GM19240 (cell line): ENCODE measurements at regions not wholly inside any gene's neighbourhood (a gene's known extent, or its start where the extent isn't known, plus 50 kb on each side); places are given as distances from the start of the nearest gene placed in this dataset.
"Not testable (repeated sequence)": the region's sequence is repeated elsewhere in the genome, so short reads cannot be mapped to it uniquely, and the experiment has no call there.

ENCODE experiments used
- DNase-seq: peaks from one replicate; pipeline ENCODE4 v3.0.0; 2011; ENCODE audit warnings: low spot score; ENCODE audit not compliant: insufficient read length

DNA sequence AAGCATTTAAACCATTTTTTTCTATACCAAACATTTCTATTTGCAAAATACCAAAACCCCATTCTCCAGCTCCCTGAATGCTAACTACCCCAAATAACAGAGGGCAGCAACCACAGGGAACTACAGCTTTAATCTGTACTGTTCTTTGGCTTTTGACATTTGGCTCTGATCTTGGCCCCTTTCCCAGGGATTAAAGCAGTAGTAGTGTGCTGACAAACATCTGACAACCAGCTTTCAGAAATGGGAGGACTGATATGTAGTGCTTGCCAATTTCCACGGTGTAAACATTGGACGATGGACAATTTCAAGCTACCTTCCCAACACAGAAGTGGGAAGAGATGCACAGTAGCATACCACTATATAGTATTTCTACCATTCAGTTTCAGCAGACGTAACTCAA, 88.4 kb upstream of the TEAD1 start:
- DNase-seq: no peak

- DNase-seq: no peak
Measured at GRCh38 chr11:12587333-12587991, 86.8 kb upstream of the TEAD1 start.

- no peak for DNase-seq
Measured at GRCh38 chr11:12591706-12592105, 82.5 kb upstream of the TEAD1 start.

DNA sequence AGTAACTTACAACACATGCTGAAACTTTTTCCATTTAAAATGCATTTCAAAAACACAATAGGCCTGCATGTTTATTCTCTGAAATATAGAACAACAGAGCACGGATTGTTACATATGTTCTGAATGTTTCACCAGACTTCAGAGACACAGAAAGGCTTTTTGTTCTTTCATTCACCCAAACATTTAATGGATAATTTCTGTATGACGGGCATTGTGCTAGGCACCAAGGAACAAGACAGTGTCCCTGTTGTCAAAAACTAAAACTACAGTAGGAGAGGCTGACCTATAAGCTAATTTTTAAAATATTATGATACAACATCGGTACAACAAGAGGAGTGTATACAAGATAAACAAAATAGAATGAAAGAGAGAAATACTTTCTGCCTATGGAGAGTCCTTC, 81.9 kb upstream of the TEAD1 start:
- no peak for DNase-seq

DNA sequence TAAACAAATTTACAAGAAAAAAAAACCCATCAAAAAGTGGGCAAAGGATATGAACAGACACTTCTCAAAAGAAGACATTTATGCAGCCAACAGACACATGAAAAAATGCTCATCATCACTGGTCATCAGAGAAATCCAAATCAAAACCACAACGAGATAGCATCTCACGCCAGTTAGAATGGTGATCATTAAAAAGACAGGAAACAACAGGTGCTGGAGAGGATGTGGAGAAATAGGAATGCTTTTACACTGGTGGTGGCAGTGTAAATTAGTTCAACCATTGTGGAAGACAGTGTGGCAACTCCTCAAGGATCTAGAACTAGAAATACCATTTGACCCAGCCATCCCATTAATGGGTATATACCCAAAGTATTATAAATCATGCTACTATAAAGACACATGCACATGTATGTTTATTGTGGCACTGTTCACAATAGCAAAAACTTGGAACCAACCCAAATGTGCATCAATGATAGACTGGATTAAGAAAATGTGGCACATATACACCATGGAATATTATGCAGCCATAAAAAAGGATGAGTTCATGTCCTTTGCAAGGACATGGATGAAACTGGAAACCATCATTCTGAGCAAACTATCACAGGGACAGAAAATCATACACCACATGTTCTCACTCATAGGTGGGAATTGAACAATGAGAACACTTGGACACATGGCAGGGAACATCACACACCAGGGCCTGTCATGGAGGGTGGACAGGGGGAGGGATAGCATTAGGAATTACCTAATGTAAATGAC, 79.0 kb upstream of the TEAD1 start:
- not testable (repeated sequence) for DNase-seq

GRCh38 chr11:12598330-12599256, 75.6 kb upstream of the TEAD1 start:
- DNase-seq: no peak

GRCh38 chr11:12599408-12600143, 74.6 kb upstream of the TEAD1 start:
- DNase-seq: peak; percentile 8

DNA sequence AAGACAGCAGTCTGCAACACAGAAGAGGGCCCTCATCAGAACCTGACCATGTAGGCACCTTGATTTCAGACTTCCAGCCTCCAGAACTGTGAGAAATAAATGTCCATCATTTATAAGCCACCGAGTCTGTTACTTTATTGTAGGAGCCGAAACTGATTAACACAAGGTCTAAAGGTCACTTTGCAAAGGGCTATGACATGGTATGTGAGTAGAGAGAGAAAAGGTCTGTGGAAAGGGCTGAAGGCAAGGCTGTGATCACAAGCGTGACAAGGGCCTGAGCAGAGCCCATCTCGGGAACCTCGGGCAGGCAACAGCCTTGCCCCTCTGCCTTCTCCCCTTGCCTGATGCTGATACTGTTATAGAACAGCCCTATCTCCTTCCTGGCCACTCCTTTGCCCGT, 73.4 kb upstream of the TEAD1 start:
- DNase-seq: no peak

GRCh38 chr11:12602421-12602820, 71.8 kb upstream of the TEAD1 start:
- DNase-seq: no peak

- DNase-seq: no peak
Measured at GRCh38 chr11:12603143-12604088, 70.8 kb upstream of the TEAD1 start.

DNA sequence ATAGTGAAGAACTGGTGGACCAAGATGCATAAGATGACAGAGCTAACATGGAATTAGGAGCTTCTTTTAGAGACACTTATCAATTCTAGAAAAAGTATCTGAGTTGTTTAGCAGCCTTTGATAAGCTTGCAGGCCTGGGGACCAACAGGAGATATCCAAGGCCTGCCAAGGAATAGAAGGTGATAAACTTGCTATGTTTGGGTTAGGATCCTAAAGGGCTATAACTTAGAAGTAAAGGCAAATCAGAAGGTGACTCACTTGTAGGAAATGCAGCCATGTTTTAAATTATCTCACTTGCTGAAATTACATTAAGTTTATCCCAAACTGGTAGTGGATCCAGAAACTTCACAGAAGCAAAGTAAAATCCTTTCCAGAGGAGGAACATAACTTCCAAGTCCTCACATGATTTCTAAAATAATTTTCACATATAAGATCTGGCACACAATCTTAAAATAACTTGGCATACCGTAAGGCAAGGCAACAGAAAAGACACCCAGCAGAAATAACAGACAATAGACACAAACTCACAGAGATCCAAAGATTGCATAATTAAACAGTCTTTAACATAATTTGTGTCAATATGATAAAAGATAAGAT, 69.6 kb upstream of the TEAD1 start:
- DNase-seq: no peak

DNA sequence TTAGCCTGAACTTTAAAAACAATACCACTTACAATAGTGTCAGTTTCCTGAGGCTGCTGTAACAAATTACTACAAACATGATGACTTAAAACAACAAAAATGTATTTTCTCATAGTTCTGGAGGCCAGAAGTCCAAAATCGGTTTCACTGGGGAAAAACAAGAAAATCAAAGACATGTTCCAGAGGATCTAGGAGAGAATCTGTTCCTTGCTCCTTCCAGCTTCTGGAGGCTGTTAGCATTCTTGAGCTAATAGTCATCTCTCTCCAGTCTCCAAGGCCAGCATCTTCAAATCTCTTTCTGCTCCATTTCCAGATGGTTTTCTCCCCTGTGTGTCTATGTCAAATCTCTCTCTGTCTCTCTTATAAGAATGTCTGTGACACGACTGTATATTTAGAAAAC, 67.6 kb upstream of the TEAD1 start:
- no peak for DNase-seq

- not testable (repeated sequence) for DNase-seq
Measured at GRCh38 chr11:12608678-12609077, 65.5 kb upstream of the TEAD1 start.

- no peak for DNase-seq
Measured at GRCh38 chr11:12611352-12611751, 62.9 kb upstream of the TEAD1 start.

- DNase-seq: no peak
Measured at GRCh38 chr11:12617632-12618031, 56.6 kb upstream of the TEAD1 start.

DNA sequence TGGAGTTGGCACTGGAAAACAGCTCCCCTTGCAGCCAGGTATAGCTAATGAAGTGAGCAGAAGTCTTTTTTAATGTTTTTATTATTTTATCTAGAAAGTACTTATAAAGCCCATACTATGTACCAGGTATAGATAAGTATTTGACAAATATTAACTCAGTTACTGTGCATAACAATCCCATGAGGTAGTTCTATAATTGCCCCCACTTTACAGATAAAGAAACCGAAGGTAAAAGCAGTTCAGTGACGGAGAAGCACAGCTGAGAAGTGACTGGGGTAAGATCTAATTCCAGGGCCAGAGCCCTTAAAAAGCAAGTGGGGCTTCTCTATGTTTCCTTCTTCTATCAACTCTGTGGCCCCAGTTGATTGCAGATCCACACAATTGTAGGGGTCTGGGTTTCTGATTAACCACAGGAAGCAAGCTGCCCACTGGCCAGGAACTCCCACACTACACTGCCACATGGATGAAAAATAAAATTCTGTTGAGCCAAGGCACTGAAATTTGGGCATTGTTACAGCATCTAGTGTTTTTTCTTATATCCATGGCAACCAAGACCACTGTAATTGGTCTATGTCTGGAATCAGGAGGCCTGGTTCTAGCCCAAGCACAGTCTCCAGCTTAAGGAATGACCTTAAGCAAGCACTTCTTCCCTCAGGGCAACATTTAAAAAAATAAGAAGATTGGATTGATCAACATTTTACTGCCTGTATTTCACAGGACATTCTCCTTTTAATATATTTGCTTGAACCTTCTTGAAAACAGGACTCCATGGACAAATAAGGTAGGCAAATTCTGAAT, 55.3 kb upstream of the TEAD1 start:
- no peak for DNase-seq

DNA sequence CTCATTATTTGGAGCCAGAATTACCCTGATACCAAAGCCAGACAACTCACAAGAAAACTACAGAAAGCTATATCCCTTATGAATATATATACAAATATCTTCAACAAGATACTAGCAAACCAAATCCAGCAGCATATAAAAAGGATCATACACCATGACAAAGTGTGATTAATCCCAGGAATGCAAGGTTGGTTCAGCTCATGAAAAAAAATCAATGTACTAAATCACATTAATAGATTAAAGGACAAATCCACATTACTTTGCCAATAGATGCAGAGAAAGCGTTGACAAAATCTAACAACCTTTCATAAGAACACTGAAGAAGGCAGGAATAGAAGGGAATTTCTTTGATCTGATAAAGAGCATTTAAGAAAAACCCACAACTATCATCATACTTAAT, 50.4 kb upstream of the TEAD1 start:
- no peak for DNase-seq
